Stimulated activated CD4-positive, alpha-beta T cell treated with anti-CD3 and anti-CD28 coated beads, Interleukin-15, amount 100 ng/mL, for 1 hour (primary cell): ENCODE measurements at regions not wholly inside any gene's neighbourhood (a gene's known extent, or its start where the extent isn't known, plus 50 kb on each side); places are given as distances from the start of the nearest gene placed in this dataset.
A peak's percentile ranks its signal among the peaks of the same experiment; 100 is the strongest.

ENCODE experiments used
- DNase-seq, 2 donors: peaks; one replicate each; pipeline ENCODE4 v3.0.0-alpha.2; 2020; ENCODE audit warnings: low read depth in 1 of 2, low spot score in 1 of 2

GRCh38 chr9:89991204-89991790 is 386.5 kb downstream of the GADD45G start:
- DNase-seq, result no peak

DNA sequence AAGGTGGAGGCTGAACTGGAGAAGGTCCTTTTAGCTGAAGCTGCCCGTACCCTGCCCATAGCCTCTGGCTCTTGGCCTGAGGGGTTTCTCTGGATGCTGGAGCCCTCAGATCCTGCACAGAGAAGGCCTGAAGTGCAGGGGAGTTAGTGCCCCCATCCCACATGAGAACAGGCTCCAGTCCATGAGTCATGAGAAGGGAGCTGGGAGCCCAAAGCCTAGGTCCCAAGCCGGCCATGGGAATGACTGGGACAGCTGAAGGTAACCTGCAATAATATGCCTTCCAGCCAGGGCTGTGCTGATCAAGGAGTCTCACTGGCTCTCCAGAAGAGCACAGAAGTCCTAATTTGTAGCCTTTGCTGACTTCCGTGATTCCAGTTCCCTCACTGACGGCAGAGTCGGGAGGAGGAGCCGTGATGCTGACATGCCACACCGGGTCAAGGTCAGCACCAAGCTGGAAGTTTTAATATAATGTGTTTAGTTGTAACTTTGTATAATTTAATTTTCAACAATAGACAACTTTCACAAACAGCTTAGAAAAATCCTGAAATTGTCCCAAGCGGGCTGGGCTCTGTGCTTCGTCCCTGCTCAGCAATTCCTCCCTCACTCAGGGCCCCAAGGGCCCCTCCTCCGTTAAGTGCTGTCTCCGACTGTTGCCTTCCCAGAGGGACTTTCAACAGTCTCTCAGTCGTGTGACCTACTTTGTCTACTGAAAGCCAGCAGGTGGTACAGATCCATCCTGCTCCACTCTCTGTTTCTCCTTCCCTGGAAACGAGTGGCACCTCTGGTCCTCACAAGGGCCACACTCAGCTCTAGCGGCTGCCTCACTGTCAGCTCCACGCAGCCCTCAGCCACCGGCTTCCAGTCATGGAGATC is 387.8 kb downstream of the GADD45G start:
- DNase-seq, result no peak

GRCh38 chr9:89993678-89994630 is 389.1 kb downstream of the GADD45G start:
- DNase-seq, result no peak

- no peak for DNase-seq
Observed at GRCh38 chr9:89994988-89995613, 390.3 kb downstream of the GADD45G start.

DNA sequence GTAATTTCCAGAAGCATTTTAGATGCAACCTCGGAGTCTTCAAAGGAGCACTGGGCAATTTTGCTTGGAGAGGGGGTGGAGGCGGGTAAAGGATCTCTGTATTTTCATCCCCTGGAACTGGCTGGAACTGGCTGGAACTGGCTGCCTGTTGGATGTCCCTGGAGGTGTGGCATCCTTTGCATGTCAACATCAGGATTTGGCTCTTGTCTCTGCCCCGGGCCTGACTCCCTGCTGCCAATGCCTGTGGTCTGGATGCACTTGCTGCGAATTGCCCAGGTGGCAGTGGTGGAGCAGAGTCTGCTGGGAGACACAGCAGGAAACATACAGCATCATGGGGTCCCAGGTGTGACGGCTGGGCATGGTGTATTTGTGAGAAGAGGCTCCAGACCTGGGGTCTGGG is 391.3 kb downstream of the GADD45G start:
- DNase-seq, result no peak

DNA sequence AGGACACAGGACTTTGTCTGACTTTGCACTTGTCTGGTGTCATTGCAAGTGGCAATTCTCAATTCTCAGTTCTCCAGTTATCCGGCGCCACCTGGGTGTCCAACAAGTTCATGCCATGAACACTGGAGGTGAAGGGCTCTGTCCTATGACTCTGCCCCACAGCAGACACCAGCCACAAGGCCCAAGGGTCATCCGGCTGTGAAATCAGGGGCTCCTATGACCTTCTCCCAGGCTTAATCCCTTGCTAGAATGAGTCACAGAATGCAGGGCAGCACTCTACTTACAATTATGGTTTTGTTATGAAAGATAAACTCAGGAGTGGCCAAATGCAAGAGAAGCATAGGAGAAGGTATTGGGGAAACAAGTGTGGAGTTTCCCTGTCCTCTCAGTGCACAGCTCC is 392.0 kb downstream of the GADD45G start:
- no peak for DNase-seq

- no peak for DNase-seq
Observed at GRCh38 chr9:89998633-89999032, 393.8 kb downstream of the GADD45G start.

DNA sequence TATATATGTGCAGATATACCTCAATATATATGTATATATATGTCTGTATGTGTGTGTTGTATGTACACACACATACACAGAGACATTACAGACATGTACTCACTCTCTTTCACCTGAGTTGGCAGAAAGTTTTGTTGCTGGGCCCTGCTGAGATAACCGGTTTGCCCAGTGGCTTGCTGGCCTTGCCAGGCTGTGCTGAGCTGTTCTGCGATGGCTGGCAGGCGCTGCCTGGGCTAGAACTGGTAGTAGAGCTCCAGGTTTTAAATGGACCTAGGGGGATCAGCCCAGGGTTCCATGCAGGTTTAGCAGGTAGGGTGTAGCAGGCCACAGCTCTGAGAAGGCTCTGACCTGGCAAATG is 394.3 kb downstream of the GADD45G start:
- DNase-seq, result no peak

DNA sequence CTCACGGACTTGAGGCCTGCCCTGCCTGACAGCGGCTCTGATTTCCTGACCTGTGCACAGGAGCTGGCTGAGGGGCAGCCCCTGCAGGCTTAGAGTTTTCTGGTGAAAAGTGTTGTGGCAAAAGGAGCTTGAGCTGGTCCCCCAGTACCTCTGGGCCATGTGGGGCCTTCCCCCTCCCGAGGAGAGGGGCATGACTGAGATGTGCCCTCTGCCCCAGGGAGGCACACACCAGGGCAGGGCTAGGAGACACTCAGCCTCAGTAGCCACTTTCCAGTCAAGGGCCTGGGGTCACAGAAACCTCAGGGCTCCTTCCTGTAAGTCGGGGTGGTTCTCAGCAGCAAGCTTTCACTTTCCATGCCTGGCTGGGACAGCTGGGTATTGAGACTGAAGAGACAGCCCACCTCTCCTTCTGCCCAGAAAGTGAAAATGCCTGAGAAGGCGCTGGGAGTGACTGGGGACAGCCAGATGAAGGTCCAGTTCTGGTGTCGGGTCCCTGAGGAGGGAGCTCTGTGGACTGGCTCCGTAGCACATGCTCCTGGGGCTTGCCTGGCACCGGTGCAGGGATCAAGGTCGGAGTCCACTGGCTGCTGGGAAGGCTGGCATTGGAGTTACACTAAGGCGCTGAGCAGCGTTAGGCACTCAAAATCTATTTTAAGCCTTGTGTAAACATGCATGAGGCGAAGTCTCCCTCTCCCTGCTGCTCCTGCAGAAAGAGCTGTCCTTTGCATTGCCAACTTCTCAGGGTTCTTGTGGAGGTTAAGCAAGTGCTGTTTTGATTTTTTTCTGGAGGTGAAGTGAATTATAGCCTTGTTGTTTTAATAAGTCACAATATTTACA is 394.9 kb downstream of the GADD45G start:
- DNase-seq, result peak in 1 of 2 donors; percentile 27

DNA sequence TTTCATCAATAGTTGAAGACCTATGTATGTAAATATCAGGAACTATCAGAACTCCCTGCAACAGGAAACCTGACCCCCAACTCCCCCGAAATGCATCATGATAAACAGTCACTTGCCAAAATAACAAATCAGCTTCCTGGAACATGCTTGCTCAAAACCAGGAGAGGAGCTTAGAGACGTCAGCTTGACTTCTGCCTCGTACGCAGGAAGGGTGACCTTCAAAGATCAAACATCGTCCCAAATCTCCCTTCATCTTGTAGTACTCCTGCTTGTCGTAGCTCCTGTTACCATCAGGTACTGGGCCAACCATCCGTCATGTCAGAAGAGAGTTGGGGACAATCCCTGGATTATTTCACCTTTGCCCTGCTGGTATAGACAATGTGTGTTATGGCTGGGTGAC is 396.1 kb downstream of the GADD45G start:
- no peak for DNase-seq

DNA sequence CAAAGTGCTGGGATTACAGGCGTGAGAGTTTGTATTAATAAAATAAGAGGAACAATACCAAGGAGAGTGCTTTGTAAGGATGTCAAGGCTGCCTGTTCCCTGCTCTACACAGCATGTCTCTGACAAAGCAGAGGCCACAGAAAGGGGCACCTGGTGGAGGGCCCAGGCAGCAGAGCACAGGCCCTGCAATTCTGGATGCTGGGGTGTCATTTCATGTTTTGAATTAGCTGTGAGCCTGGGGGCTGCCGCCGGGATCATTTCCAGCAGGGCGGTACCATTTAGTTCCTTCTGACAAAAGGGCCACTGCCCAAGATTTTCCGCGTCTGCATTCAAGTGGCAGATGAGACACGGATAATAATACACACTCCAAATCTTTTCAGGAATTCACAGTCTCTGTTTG is 396.9 kb downstream of the GADD45G start:
- no peak for DNase-seq

GRCh38 chr9:90002397-90003271 is 397.8 kb downstream of the GADD45G start:
- DNase-seq, result no peak

DNA sequence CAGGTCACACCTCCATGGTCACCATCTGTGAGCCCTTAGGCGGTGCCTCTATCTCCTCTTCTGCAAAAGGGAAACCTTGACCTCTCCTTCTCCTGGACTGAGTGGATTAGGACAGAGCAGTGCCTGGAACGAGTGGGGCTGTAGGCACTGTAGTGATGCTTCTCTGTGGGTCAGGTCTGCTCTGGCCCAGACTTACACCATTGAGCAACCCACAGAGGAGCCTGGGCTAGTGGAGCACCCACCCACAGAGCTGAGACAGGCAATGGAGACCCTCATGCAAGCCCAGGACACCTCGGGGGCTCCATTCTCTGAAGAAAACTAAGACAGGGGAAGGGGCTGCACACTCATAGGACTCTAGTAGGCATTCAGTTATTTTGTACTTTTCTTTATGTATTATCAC is 400.6 kb downstream of the GADD45G start:
- no peak for DNase-seq

DNA sequence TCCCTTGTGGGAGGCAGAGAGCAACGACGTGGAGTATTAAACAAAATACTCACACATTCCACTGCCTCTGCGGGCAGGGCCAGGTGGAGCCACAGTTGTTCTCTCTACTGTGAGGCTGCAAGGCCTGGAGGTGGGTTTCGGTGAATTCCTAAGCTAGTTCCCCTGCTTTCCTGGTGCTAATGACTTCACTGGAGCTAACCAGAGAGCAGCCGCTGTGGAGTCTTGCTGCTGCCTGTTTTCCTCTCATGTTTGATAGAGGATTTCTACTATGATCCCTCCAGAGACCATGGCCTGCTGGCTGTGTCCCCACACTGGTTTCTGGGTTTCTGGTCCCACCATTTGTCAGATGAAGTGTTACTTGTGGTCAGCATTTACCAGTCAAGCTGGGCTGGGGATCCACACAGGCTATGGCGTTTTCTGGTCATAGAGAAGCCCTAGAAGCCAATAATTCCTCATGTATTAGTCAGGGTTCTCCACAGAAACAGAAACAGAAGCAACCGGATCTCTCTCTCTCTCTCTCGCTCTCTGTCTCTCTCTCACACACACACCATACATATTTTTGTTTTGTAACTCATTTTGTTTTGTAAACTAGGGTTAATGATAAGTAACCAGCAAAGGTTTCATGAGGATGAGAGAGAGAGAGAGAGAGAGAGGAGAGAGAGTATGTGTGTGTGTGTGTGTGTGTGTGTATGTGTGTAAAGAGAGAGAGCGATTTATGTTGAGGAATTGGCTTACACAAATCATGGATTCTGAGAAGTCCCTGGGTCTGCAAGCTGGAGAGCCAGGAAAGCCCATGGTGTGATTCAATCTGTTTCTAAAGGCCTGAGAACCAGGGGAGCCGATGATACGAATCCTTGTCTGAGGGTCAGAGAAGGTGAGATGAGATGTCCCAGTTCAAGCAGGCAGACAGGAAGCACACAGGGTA is 403.0 kb downstream of the GADD45G start:
- DNase-seq, result no peak

DNA sequence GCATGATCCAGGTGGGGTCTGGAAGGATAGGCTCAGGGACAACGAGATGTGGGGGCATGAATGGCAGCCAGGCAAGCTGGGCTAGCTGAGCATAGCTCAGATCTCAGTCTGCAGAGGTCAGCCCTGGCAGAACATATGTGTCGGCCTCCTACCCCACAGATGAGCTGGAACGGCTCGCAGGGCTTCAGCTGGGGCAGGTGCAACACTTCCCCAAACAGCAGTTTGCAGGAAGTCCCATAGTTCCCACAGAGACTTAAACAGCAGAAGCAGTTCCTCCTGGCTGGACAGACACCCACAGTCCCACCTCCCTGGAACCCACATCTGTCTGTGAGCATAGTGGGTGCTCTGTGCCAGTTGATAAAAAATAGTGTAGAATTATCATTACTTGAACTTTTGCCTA is 404.6 kb downstream of the GADD45G start:
- DNase-seq, result no peak

DNA sequence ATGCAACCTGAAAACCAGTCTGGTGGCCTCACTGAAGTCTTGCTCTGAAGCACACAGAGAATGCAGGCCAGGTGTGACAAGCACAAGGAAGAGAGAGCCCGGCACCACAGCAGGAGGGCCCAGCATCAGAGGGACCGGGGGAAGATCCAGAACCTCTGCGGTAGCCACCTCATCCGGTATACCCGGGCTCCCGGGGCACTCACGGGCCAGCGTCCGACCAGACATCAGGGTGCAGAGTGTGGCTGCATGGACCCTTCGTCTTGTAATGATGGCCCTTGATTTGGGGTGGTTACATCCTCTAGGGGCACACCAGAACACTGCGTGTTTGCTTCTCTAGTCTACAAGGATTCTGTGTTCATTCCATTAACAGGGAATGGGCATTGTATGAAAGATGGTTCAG is 406.0 kb downstream of the GADD45G start:
- no peak for DNase-seq

- DNase-seq, result no peak
Observed at GRCh38 chr9:90012949-90013348, 408.1 kb downstream of the GADD45G start.

GRCh38 chr9:90013778-90014177 is 409.0 kb downstream of the GADD45G start:
- no peak for DNase-seq
